Keratinocyte (primary cell): ENCODE measurements at regions not wholly inside any gene's neighbourhood (a gene's known extent, or its start where the extent isn't known, plus 50 kb on each side); places are given as distances from the start of the nearest gene placed in this dataset.

Experiments
- DNase-seq: peaks from one replicate; pipeline ENCODE4 v3.0.0-alpha.2; 2011; ENCODE audit warnings: low read depth, missing footprints, low spot score
- FAIRE-seq: peaks from 2 replicates; lab custom pipeline; 2011; peaks lifted over from hg19 to GRCh38; lab: Jason Lieb, UNC
- H2AFZ ChIP-seq: 2 replicates; pipeline ENCODE4 v1.6.0; 2012; ENCODE audit warnings: low read length, control low read depth, inconsistent platforms; ENCODE audit not compliant: control insufficient read depth
- H3K27ac ChIP-seq: 2 replicates; pipeline ENCODE4 v1.5.1; 2011; ENCODE audit warnings: low read length; ENCODE audit not compliant: control insufficient read depth, insufficient read depth
- H3K27me3 ChIP-seq: 3 replicates; pipeline ENCODE4 v1.6.0; 2011; ENCODE audit warnings: low read length; ENCODE audit not compliant: control insufficient read depth, insufficient read depth; ENCODE audit errors: extremely low read depth
- H3K36me3 ChIP-seq, 2 experiments: 2 replicates in 1 of 2; 3 replicates in 1 of 2; pipeline ENCODE4 v1.5.1; 2011; ENCODE audit warnings: low read length in 2 of 2, mild to moderate bottlenecking in 1 of 2; ENCODE audit not compliant: control insufficient read depth in 2 of 2, insufficient read depth in 2 of 2; ENCODE audit errors: extremely low read depth in 1 of 2
- H3K4me1 ChIP-seq: 3 replicates; pipeline ENCODE4 v1.5.1; 2011; ENCODE audit warnings: low read length; ENCODE audit not compliant: control insufficient read depth, insufficient read depth; ENCODE audit errors: extremely low read depth
- H3K4me2 ChIP-seq: 3 replicates; pipeline ENCODE4 v1.6.0; 2011; ENCODE audit warnings: low read depth, low read length; ENCODE audit not compliant: control insufficient read depth, insufficient read depth; ENCODE audit errors: extremely low read depth
- H3K4me3 ChIP-seq, 3 experiments: fragments of 200-600 bp in 1 of 3; sonication (generic) in 1 of 3; 2 replicates in 2 of 3; 3 replicates in 1 of 3; pipeline ENCODE4 v1.5.1; 2011 to 2016; ENCODE audit warnings: low read length in 3 of 3, mild to moderate bottlenecking in 3 of 3, control low read depth in 2 of 3, inconsistent platforms in 1 of 3, low read depth in 1 of 3, mixed read lengths in 1 of 3, mixed run types in 1 of 3, moderate library complexity in 1 of 3; ENCODE audit not compliant: control insufficient read depth in 2 of 3, insufficient read depth in 2 of 3; ENCODE audit errors: extremely low read depth in 1 of 3
- H3K79me2 ChIP-seq: 2 replicates; pipeline ENCODE4 v1.6.0; 2012; ENCODE audit warnings: low read length; ENCODE audit not compliant: control insufficient read depth, insufficient read depth
- H3K9ac ChIP-seq: 3 replicates; pipeline ENCODE4 v1.6.0; 2011; ENCODE audit warnings: low read length; ENCODE audit not compliant: control insufficient read depth, insufficient read depth; ENCODE audit errors: extremely low read depth
- H3K9me1 ChIP-seq: 3 replicates; pipeline ENCODE4 v1.6.0; 2011; ENCODE audit warnings: low read length; ENCODE audit not compliant: control insufficient read depth, insufficient read depth; ENCODE audit errors: extremely low read depth
- H3K9me3 ChIP-seq: 2 replicates; pipeline ENCODE4 v1.5.1; 2012; ENCODE audit warnings: low read depth, low read length; ENCODE audit not compliant: control insufficient read depth
- H4K20me1 ChIP-seq: 3 replicates; pipeline ENCODE4 v1.6.0; 2011; ENCODE audit warnings: low read length; ENCODE audit not compliant: control insufficient read depth, insufficient read depth; ENCODE audit errors: extremely low read depth
- EZH2 ChIP-seq: IDR thresholded peaks from one replicate; pipeline ENCODE4 v1.6.1; 2012; ENCODE audit warnings: inconsistent platforms, mild to moderate bottlenecking, low read length, moderate library complexity
- dilution Hi-C: fragments of 300-500 bp; cut with MboI; formaldehyde crosslinking; loops from one replicate; pipeline ENCODE4 v1.7.0; 2020; ENCODE audit warnings: low sequenced_read_pairs; ENCODE audit not compliant: extremely low pct_ligation_motif_present
- TF ChIP-seq, protein P1 (sequence below), 3 experiments: IDR thresholded peaks in 1 of 3; conservative IDR thresholded peaks in 1 of 3; optimal IDR thresholded peaks in 1 of 3; 2 replicates in 2 of 3; 3 replicates in 1 of 3; pipeline versions ENCODE3 to v1.5.1; 2011; ENCODE audit warnings: low read length in 3 of 3, mild to moderate bottlenecking in 3 of 3, moderate library complexity in 2 of 3, control low read depth in 1 of 3, inconsistent platforms in 1 of 3; ENCODE audit not compliant: insufficient read depth in 2 of 3; ENCODE audit errors: extremely low read depth in 1 of 3

DNA sequence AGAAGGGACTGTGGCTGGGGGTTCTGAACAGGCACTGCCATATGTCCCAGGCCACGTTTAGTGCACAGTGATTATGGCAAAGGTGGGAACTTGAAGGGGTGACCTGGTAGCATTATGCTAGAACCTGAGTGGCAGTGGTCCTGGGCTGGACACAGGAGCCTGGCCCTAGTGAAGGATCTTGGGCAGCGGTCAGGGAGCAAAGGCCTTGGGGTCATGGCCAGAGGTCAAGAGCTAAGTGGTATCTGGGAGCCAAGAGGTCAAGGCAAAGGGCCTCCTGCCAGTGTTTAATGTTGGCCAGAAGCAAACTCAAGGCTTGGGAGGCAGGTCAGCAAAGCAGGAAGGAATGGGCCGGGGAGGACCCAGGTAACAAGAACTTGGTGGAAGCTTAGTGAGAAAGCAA, 254.5 kb downstream of the CDH26 start:
- Histone ChIP-seq H3K27ac (no peak overlapping the region), H3K4me1 (no peaks in the 10 kb centered on the region), H3K9me1 (no peaks in the 10 kb centered on the region), H3K9me3 (no peaks in the 10 kb centered on the region), H2AFZ (no peak overlapping the region), H3K9ac (no peak overlapping the region), H3K27me3 (peaks cover 14% of the 10 kb centered on the region), H4K20me1 (no peaks in the 10 kb centered on the region), H3K4me2 (no peak overlapping the region), H3K36me3 (no peaks in the 10 kb centered on the region), H3K79me2 (no peaks in the 10 kb centered on the region), H3K4me3 (no peak overlapping the region)
- FAIRE-seq: no peak
- DNase-seq: no peak
- TF ChIP-seq, protein P1, sequence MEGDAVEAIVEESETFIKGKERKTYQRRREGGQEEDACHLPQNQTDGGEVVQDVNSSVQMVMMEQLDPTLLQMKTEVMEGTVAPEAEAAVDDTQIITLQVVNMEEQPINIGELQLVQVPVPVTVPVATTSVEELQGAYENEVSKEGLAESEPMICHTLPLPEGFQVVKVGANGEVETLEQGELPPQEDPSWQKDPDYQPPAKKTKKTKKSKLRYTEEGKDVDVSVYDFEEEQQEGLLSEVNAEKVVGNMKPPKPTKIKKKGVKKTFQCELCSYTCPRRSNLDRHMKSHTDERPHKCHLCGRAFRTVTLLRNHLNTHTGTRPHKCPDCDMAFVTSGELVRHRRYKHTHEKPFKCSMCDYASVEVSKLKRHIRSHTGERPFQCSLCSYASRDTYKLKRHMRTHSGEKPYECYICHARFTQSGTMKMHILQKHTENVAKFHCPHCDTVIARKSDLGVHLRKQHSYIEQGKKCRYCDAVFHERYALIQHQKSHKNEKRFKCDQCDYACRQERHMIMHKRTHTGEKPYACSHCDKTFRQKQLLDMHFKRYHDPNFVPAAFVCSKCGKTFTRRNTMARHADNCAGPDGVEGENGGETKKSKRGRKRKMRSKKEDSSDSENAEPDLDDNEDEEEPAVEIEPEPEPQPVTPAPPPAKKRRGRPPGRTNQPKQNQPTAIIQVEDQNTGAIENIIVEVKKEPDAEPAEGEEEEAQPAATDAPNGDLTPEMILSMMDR (optimal IDR thresholded peaks at IDR 0.05 in 1 of 3, IDR thresholded peaks at IDR 0.05 in 1 of 3, conservative IDR thresholded peaks at IDR 0.05 in 1 of 3; ENCODE audit: extremely low read depth in 1 of 3, insufficient read depth in 2 of 3, low read length in 3 of 3): no peak
- no peak for TF ChIP-seq EZH2
- dilution Hi-C loops: no loop called here

DNA sequence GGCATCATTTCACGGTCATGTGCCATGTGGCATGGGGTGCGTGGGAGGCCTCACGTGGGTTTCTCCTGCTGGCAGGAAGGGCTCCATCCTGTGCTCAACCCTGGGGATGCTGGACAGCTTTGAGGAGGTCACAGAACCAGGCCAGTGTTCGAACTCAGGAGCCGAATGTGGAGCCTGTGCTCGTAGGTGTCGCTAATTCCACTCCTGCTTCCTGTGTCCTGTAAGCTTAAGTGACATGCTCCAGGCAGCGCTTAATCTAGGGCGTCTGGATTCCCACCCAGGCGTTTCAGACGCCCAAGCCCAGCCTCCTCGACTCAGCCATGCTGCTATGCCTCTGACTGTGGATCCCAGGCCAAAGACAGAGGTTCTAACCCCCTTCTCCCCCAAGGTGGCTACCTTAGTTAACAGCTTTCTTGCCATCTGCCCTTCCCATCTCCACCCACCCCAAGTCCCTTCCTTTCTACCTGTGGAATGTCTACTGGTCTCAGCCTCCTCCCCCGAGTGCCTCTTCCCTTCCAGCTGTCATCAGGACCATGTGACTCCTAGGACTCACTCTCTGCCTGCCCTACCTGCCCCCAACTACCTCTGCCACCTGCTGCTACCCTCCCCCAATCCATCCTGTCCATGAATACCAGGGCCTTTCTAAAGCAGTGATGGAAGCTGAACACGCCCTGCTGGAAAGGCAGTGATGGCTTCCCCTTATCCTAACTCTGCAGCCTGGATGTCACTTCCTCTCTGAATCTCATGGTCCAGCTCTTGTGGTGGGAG, 255.1 kb downstream of the CDH26 start:
- no peak for FAIRE-seq
- H3K4me1 ChIP-seq: no peaks in the 10 kb centered on the region
- no peaks in the 10 kb centered on the region for H3K79me2 ChIP-seq
- no peaks in the 10 kb centered on the region for H3K36me3 ChIP-seq
- TF ChIP-seq, protein P1 (optimal IDR thresholded peaks at IDR 0.05 in 1 of 3, IDR thresholded peaks at IDR 0.05 in 1 of 3, conservative IDR thresholded peaks at IDR 0.05 in 1 of 3; ENCODE audit: extremely low read depth in 1 of 3, insufficient read depth in 2 of 3, low read length in 3 of 3): no peak
- no peak for TF ChIP-seq EZH2
- no peak overlapping the region for H3K4me3 ChIP-seq
- H3K27me3 ChIP-seq: peaks cover 14% of the 10 kb centered on the region
- H2AFZ ChIP-seq: no peak overlapping the region
- H3K4me2 ChIP-seq: no peak overlapping the region
- dilution Hi-C loops: no loop called here
- no peaks in the 10 kb centered on the region for H3K9me1 ChIP-seq
- no peak overlapping the region for H3K9ac ChIP-seq
- no peak overlapping the region for H3K27ac ChIP-seq
- no peaks in the 10 kb centered on the region for H3K9me3 ChIP-seq
- H4K20me1 ChIP-seq: no peaks in the 10 kb centered on the region
- DNase-seq: no peak
